DOHH2 (cell line): ENCODE measurements at regions not wholly inside any gene's neighbourhood (a gene's known extent, or its start where the extent isn't known, plus 50 kb on each side); places are given as distances from the start of the nearest gene placed in this dataset.
"Not testable (repeated sequence)": the region's sequence is repeated elsewhere in the genome, so short reads cannot be mapped to it uniquely, and the experiment has no call there.

Experiments used
- H3F3A ChIP-seq: fragments of 200-600 bp; sonication (generic), shearing (Covaris generic); 2 replicates; pipeline ENCODE4 v1.6.0; 2016; ENCODE audit warnings: antibody characterized with exemption, mild to moderate bottlenecking; ENCODE audit not compliant: control insufficient read depth, insufficient read depth
- H3K27ac ChIP-seq: fragments of 200-600 bp; sonication (generic); 2 replicates; pipeline ENCODE4 v1.5.1; 2014; ENCODE audit warnings: low read depth, mild to moderate bottlenecking, low read length, moderate library complexity
- H3K27me3 ChIP-seq: fragments of 200-600 bp; sonication (generic); 2 replicates; pipeline ENCODE4 v1.6.1; 2014; ENCODE audit warnings: mild to moderate bottlenecking, low read length, mixed read lengths; ENCODE audit not compliant: control insufficient read depth
- H3K36me3 ChIP-seq: fragments of 200-600 bp; sonication (generic); 2 replicates; pipeline ENCODE4 v1.6.1; 2014; ENCODE audit warnings: mild to moderate bottlenecking, low read length, moderate library complexity, mixed read lengths; ENCODE audit not compliant: control insufficient read depth
- H3K4me1 ChIP-seq: fragments of 200-600 bp; sonication (generic); 2 replicates; pipeline ENCODE4 v1.6.1; 2014; ENCODE audit warnings: mild to moderate bottlenecking, low read length, mixed read lengths; ENCODE audit not compliant: control insufficient read depth
- H3K4me2 ChIP-seq: fragments of 200-600 bp; sonication (generic); 2 replicates; pipeline ENCODE4 v1.6.0; 2014; ENCODE audit warnings: mild to moderate bottlenecking, low read length, moderate library complexity
- H3K4me3 ChIP-seq: fragments of 200-600 bp; sonication (generic); 2 replicates; pipeline ENCODE4 v1.5.1; 2014; ENCODE audit warnings: mild to moderate bottlenecking, low read length, mixed read lengths
- H3K79me2 ChIP-seq: fragments of 200-600 bp; sonication (generic); 2 replicates; pipeline ENCODE4 v1.6.1; 2014; ENCODE audit warnings: mild to moderate bottlenecking, low read length, mixed read lengths; ENCODE audit not compliant: control insufficient read depth
- H3K9me2 ChIP-seq: fragments of 200-600 bp; sonication (generic); replicated peaks from 2 replicates; pipeline ENCODE4 v1.6.1; 2014; ENCODE audit warnings: mild to moderate bottlenecking, low read length, mixed read lengths; ENCODE audit not compliant: control insufficient read depth
- H3K9me3 ChIP-seq: fragments of 200-600 bp; sonication (generic); 2 replicates; pipeline ENCODE4 v1.6.1; 2014; ENCODE audit warnings: antibody characterized with exemption, low read length, mixed read lengths; ENCODE audit not compliant: control insufficient read depth, insufficient read depth
- H4K20me1 ChIP-seq: fragments of 200-600 bp; sonication (generic); 2 replicates; pipeline ENCODE4 v1.6.0; 2014; ENCODE audit warnings: low read depth, mild to moderate bottlenecking, antibody characterized with exemption, low read length, moderate library complexity; ENCODE audit not compliant: control insufficient read depth, insufficient read depth
- TF ChIP-seq, protein P1 (sequence below): fragments of 200-600 bp; sonication (generic); IDR thresholded peaks from one replicate; pipeline ENCODE4 v1.5.1; 2014; ENCODE audit warnings: antibody characterized with exemption, mild to moderate bottlenecking, low read depth, low read length; ENCODE audit not compliant: poor library complexity, severe bottlenecking

GRCh38 chr1:144516172-144516571 lies 54.7 kb upstream of the NBPF15 start:
- H3K4me2 ChIP-seq, H3K4me1 ChIP-seq, H3K9me3 ChIP-seq, H3K9me2 ChIP-seq, H4K20me1 ChIP-seq, H3K27ac ChIP-seq, H3K4me3 ChIP-seq, H3K27me3 ChIP-seq, H3F3A ChIP-seq, H3K79me2 ChIP-seq, H3K36me3 ChIP-seq: not testable (repeated sequence)

- H3K9me2 ChIP-seq: not testable (repeated sequence)
These were observed 55.4 kb upstream of the NBPF15 start for GRCh38 chr1:144516906-144517305.

DNA sequence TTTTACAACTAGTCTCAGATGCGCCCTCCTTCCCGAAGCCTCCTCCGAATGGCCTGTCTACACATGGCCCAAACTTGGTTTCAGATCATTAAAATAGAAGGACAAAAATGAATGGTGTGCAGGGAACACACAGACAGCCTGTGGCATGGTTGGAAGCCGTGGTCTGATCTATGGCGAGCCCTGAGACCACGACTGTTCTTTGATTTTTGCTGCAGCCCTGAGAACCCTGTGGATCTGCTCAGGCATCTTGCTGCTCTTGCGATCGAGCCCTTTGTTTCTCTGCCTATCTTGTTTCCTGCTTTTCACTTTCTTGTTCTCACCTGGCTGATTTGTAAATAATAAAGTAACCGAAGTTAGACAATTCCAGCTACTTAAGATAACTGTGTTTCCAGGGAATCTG lies 57.0 kb upstream of the NBPF15 start:
- H3K9me2 ChIP-seq, H3K4me3 ChIP-seq, H3K79me2 ChIP-seq, H3K4me2 ChIP-seq, H4K20me1 ChIP-seq, H3K27ac ChIP-seq, H3F3A ChIP-seq, H3K27me3 ChIP-seq, H3K4me1 ChIP-seq, H3K36me3 ChIP-seq, H3K9me3 ChIP-seq: not testable (repeated sequence)

More at GRCh38 chr1:144516906-144517305, 55.4 kb upstream of the NBPF15 start:
- H3K27me3 ChIP-seq, H3K36me3 ChIP-seq, H3F3A ChIP-seq, H3K79me2 ChIP-seq, H3K9me3 ChIP-seq, H3K27ac ChIP-seq, H3K4me1 ChIP-seq, H4K20me1 ChIP-seq, H3K4me2 ChIP-seq, H3K4me3 ChIP-seq: not testable (repeated sequence)

DNA sequence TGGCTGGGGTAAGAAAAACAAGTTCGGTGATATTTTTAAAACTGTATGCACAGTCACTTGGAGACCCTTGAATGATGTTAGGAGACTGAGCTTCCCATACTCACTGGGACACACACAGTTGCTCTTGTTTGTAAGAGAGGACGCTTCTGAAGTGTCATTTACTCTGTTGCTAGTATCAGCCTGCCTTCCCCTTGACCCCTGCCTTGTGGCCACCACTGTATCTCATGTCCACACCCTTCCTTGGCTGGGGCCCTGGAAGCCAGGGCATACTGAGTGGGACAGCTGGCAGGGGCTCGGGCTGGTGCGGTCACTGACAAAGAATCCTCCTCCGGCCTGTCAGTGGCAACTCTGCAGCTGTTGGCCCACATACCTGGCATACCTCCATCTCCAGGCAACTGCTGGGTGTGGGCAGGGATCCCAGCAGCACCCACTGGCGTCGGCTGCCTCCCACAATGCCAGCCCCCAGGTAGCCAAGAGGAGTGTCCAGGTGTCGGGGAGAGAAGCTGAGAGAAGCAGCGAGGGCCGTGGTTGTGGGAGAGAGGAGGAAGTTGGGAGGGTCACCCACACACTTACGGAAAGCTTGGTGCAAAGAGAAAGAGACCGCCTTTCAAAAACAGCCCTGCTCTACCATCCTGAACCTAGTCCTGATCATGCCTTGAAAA lies 58.2 kb upstream of the NBPF15 start:
- H3K4me3 ChIP-seq, H3K79me2 ChIP-seq, H3F3A ChIP-seq, H3K4me2 ChIP-seq, H3K9me3 ChIP-seq, H4K20me1 ChIP-seq, H3K9me2 ChIP-seq, H3K4me1 ChIP-seq, H3K27me3 ChIP-seq, H3K27ac ChIP-seq, H3K36me3 ChIP-seq: not testable (repeated sequence)

DNA sequence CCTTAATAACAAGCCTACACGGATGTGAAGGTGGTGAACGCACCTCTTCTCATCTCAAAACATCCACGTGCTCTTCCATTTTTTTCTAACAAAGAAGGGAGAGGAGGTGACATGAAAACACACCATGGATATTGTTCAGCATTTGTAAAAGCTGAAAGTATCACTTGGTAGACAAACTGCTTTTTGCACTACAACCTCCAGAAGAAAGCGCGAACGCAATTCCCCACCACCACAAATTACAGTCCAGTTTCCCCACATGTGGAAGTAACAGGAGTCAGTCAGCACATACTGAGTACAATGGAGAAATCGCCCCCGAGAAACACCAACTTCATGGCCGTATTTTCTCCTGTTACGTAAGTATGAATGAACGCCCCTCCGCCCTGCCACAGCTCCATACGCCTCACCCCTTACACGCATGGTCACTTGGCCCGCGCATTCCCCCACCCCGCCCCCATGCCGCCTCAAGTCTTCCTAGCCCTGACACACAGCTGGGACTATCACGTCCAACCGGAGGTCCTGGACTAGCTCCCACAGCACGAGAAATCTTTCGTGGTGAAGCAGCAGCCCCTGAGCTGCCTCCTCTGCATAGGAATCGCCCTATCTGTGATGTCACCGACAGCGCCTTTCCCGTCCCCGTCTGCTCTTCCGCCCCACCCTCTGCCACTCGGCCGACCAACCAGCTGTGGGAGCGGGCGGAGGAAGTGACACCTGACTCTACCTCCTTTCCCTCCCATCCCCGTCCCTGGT lies 62.4 kb upstream of the NBPF15 start:
- not testable (repeated sequence) for H3K9me3 ChIP-seq, H3K79me2 ChIP-seq, H3K4me1 ChIP-seq, H3K36me3 ChIP-seq, H3K27me3 ChIP-seq, H4K20me1 ChIP-seq, H3F3A ChIP-seq, H3K9me2 ChIP-seq
- peak overlapping the region; percentile 71 for H3K4me3 ChIP-seq
- peak overlapping the region; percentile 79 for H3K27ac ChIP-seq
- H3K4me2 ChIP-seq: peak overlapping the region; percentile 71

DNA sequence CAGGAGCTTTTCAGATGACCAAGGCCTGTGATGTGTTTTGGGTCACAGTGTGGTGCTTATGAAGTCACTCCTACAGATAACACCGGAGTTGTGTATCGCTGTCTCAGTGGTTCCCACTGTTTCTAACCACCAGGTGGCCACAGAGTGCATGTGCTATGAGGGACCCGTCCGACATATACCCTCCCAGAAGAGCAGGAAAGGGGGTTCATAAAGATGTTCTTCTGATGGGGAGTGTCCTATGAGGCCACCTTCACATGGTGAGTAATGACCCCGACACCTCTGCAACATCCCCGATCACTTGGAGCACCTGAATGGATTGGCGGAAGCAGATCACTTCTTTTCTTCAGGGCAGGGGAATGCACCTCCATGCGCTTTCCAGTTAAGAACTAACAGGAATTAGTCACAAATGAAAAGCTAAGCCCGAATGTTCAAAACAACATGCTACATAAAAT lies 60.5 kb upstream of the PPIAL4F start:
- H3K27me3 ChIP-seq, H3F3A ChIP-seq, H3K4me1 ChIP-seq, H3K9me3 ChIP-seq, H3K27ac ChIP-seq, H3K79me2 ChIP-seq, H3K36me3 ChIP-seq, H4K20me1 ChIP-seq, H3K9me2 ChIP-seq, H3K4me2 ChIP-seq, H3K4me3 ChIP-seq: not testable (repeated sequence)
- TF ChIP-seq, protein P1, sequence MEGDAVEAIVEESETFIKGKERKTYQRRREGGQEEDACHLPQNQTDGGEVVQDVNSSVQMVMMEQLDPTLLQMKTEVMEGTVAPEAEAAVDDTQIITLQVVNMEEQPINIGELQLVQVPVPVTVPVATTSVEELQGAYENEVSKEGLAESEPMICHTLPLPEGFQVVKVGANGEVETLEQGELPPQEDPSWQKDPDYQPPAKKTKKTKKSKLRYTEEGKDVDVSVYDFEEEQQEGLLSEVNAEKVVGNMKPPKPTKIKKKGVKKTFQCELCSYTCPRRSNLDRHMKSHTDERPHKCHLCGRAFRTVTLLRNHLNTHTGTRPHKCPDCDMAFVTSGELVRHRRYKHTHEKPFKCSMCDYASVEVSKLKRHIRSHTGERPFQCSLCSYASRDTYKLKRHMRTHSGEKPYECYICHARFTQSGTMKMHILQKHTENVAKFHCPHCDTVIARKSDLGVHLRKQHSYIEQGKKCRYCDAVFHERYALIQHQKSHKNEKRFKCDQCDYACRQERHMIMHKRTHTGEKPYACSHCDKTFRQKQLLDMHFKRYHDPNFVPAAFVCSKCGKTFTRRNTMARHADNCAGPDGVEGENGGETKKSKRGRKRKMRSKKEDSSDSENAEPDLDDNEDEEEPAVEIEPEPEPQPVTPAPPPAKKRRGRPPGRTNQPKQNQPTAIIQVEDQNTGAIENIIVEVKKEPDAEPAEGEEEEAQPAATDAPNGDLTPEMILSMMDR: peak; percentile 33

GRCh38 chr1:144533480-144533879 lies 59.2 kb upstream of the PPIAL4F start:
- not testable (repeated sequence) for H3K9me3 ChIP-seq, H3F3A ChIP-seq, H3K27me3 ChIP-seq, H3K4me1 ChIP-seq, H3K27ac ChIP-seq, H4K20me1 ChIP-seq, H3K36me3 ChIP-seq, H3K9me2 ChIP-seq, H3K79me2 ChIP-seq, H3K4me2 ChIP-seq, H3K4me3 ChIP-seq
